Spleen (tissue), 7 donors: ENCODE measurements at regions not wholly inside any gene's neighbourhood (a gene's known extent, or its start where the extent isn't known, plus 50 kb on each side); places are given as distances from the start of the nearest gene placed in this dataset.

ENCODE experiments used
- CTCF ChIP-seq, 11 experiments: fragments of 200-600 bp in 7 of 11; fragments of 450-650 bp in 4 of 11; sonication (generic) in 4 of 11; IDR thresholded peaks in 8 of 11; conservative IDR thresholded peaks in 3 of 11; 1 replicate in 7 of 11; 2 replicates in 4 of 11; pipeline versions ENCODE4 v1.4.0 to v1.8.0; 2016 to 2021; ENCODE audit warnings: antibody characterized with exemption in 11 of 11, inconsistent platforms in 4 of 11, mild to moderate bottlenecking in 1 of 11
- POLR2A ChIP-seq, 3 donors: fragments of 450-650 bp; IDR thresholded peaks; one replicate each; pipeline ENCODE4 v1.5.1; 2017; ENCODE audit warnings: antibody characterized with exemption in 3 of 3, mild to moderate bottlenecking in 1 of 3
- POLR2AphosphoS5 ChIP-seq, 3 donors: sonication (generic); formaldehyde crosslinking; IDR thresholded peaks; one replicate each; pipeline ENCODE4 v1.5.1; 2017; ENCODE audit warnings: antibody characterized with exemption in 3 of 3
- donor health status: DM: no; HTN: no; CAD: no; lungs with moderate emphysema.
- donor health status: DM: no; HTN: no; CAD: no.
- donor health status: DM: no; HTN: no; CAD: no.

- no peak for TF ChIP-seq POLR2A (IDR thresholded peaks at IDR 0.05)
- no peak for TF ChIP-seq CTCF (IDR thresholded peaks at IDR 0.05 in 8 of 11, conservative IDR thresholded peaks at IDR 0.05 in 3 of 11)
- TF ChIP-seq POLR2AphosphoS5 (IDR thresholded peaks at IDR 0.05), result no peak
Observed at GRCh38 chr10:8852546-8852945, 798.1 kb downstream of the GATA3 start.
